ENCODE measurements at regions not wholly inside any gene's neighbourhood (a gene's known extent, or its start where the extent isn't known, plus 50 kb on each side); places are given as distances from the start of the nearest gene placed in this dataset.

- no peak overlapping the region for H3K23ac ChIP-seq (ENCODE audit: insufficient read length)
- WGBS, 2 experiments (ENCODE audit: extremely low coverage in 1 of 2, insufficient coverage in 1 of 2, insufficient read length in 1 of 2, insufficient replicate concordance in 2 of 2, low coverage in 1 of 2, low lambda C conversion rate in 2 of 2, missing lambda C conversion rate in 1 of 2): 73% methylated on average over 6 of the region's 6 CpGs; no CpG with 5 or more reads in 1 of the 2 experiments
- H3K9me3 ChIP-seq (ENCODE audit: insufficient read depth in 2 of 2, low read depth in 1 of 2, low read length in 1 of 2): no peaks in the 10 kb centered on the region
- H2BK5ac ChIP-seq (ENCODE audit: low read depth, low read length): no peak overlapping the region
- peaks cover 0 to 10% (median 6%) of the 10 kb centered on the region in 4 experiments; a peak in 5 of 7 replicates for H3K4me1 ChIP-seq (replicated peaks in 1 of 4; ENCODE audit: control insufficient read depth in 3 of 4, insufficient read depth in 4 of 4, low read length in 3 of 4)
- H3K14ac ChIP-seq (ENCODE audit: insufficient read length): no peak overlapping the region
- no peak overlapping the region for H3K9ac ChIP-seq (replicated peaks in 1 of 4; ENCODE audit: extremely low read depth in 1 of 4, low read depth in 3 of 4, low read length in 3 of 4)
- no peak overlapping the region for H4K5ac ChIP-seq (ENCODE audit: insufficient read length, low read depth, low read length)
- no peaks in the 10 kb centered on the region; a peak in 1 of 7 replicates for H3K27me3 ChIP-seq (replicated peaks in 1 of 4; ENCODE audit: control insufficient read depth in 3 of 4, extremely low read depth in 1 of 4, insufficient read depth in 3 of 4, low read length in 3 of 4)
- H3K36me3 ChIP-seq (ENCODE audit: control insufficient read depth in 2 of 4, insufficient read depth in 4 of 4, low read length in 3 of 4): no peaks in the 10 kb centered on the region
- H3K23me2 ChIP-seq (ENCODE audit: low read depth, low read length): no peaks in the 10 kb centered on the region
- H3K4me3 ChIP-seq (ENCODE audit: extremely low read depth in 1 of 4, insufficient read depth in 2 of 4, low read depth in 3 of 4, low read length in 4 of 4): no peak overlapping the region
- H3K27ac ChIP-seq (ENCODE audit: low read depth, low read length): no peak overlapping the region
- H3K56ac ChIP-seq (replicated peaks; ENCODE audit: insufficient read length, low read depth, low read length): no peak overlapping the region
- ChIA-PET CTCF (ENCODE audit: partially characterized antibody) (interaction anchor here (1.4 to 7.7 kb wide), 3 partner anchors 84 to 249 kb away, joined by 5 to 142 read pairs (median 5); no protein-coding TSS in a partner anchor), POLR2A (ENCODE audit: partially characterized antibody) (no interaction called here)
- no peak overlapping the region for H4K91ac ChIP-seq (replicated peaks; ENCODE audit: insufficient read length, low read length)
- no peak overlapping the region for H3K4me2 ChIP-seq (ENCODE audit: insufficient read depth in 1 of 2, low read depth in 2 of 2, low read length in 2 of 2)
- TF ChIP-seq SAP30 (IDR thresholded peaks at IDR 0.05; ENCODE audit: insufficient read depth, insufficient replicate concordance, low read length) (no peak), RXRA (IDR thresholded peaks at IDR 0.05; ENCODE audit: insufficient read depth, low read depth, low read length) (no peak), POU5F1 (IDR thresholded peaks at IDR 0.05; ENCODE audit: low read depth, low read length) (no peak), SIRT6 (IDR thresholded peaks at IDR 0.05; ENCODE audit: low read length) (no peak), CTBP2 (IDR thresholded peaks at IDR 0.05; ENCODE audit: borderline replicate concordance, insufficient read depth, insufficient read length, low read length) (no peak), TBP (IDR thresholded peaks at IDR 0.05; ENCODE audit: low read depth, low read length) (no peak), TCF12 (IDR thresholded peaks at IDR 0.05; ENCODE audit: low read depth, low read length) (no peak), TAF1 (IDR thresholded peaks at IDR 0.05; ENCODE audit: low read depth, low read length) (no peak), RAD21 (IDR thresholded peaks at IDR 0.05 in 1 of 2, conservative IDR thresholded peaks at IDR 0.05 in 1 of 2; ENCODE audit: low read depth in 2 of 2, low read length in 2 of 2) (no peak), SP4 (IDR thresholded peaks at IDR 0.05; ENCODE audit: low read length) (no peak), POLR2AphosphoS5 (IDR thresholded peaks at IDR 0.05; ENCODE audit: low read depth, low read length) (no peak), RFX5 (IDR thresholded peaks at IDR 0.05; ENCODE audit: borderline replicate concordance, low read depth, low read length) (no peak), PHF8 (conservative IDR thresholded peaks at IDR 0.05; ENCODE audit: low read depth, low read length) (no peak), ZNF274 (IDR thresholded peaks at IDR 0.05; ENCODE audit: borderline replicate concordance, extremely low read depth, low read length) (no peak), SRF (IDR thresholded peaks at IDR 0.05; ENCODE audit: low read depth, low read length) (no peak), ASH2L (IDR thresholded peaks at IDR 0.05; ENCODE audit: low read length) (no peak)
- H4K20me1 ChIP-seq (replicated peaks in 1 of 2; ENCODE audit: control insufficient read depth in 1 of 2, insufficient read depth in 2 of 2, low read length in 2 of 2): no peaks in the 10 kb centered on the region
- no peak overlapping the region for H3K4ac ChIP-seq (replicated peaks; ENCODE audit: insufficient read length, low read depth, low read length)
- no peak overlapping the region for H2BK12ac ChIP-seq (ENCODE audit: low read depth, low read length)
- no peaks in the 10 kb centered on the region for H3K79me2 ChIP-seq (ENCODE audit: control insufficient read depth in 1 of 2, insufficient read depth in 2 of 2, low read length in 2 of 2)
- no peak overlapping the region for H4K8ac ChIP-seq (ENCODE audit: extremely low read depth, insufficient read depth, low read length)
- H3K79me1 ChIP-seq (ENCODE audit: low read depth, low read length): no peaks in the 10 kb centered on the region
- H2BK120ac ChIP-seq (replicated peaks; ENCODE audit: low read depth, low read length): no peak overlapping the region
- H3K18ac ChIP-seq (ENCODE audit: extremely low read depth, low read length): no peak overlapping the region
- FAIRE-seq: no peak
- H2AK5ac ChIP-seq (ENCODE audit: low read depth, low read length): no peak overlapping the region
- no peak overlapping the region for H2BK15ac ChIP-seq (ENCODE audit: low read length)
- H2AFZ ChIP-seq (ENCODE audit: low read length): no peak overlapping the region
- H2BK20ac ChIP-seq (ENCODE audit: low read length): no peak overlapping the region
- DNase-seq (ENCODE audit: low read depth in 1 of 2, low spot score in 2 of 2): no peak
These were observed 113.6 kb downstream of the DAD1 start for GRCh38 chr14:22475381-22475780.
